CD4-positive, alpha-beta T cell treated with Interleukin-4 for 1 hour (primary cell): ENCODE measurements at regions not wholly inside any gene's neighbourhood (a gene's known extent, or its start where the extent isn't known, plus 50 kb on each side); places are given as distances from the start of the nearest gene placed in this dataset.

Experiments used
- DNase-seq, 2 donors: peaks; one replicate each; pipeline ENCODE4 v3.0.0-alpha.2; 2020 to 2022

DNA sequence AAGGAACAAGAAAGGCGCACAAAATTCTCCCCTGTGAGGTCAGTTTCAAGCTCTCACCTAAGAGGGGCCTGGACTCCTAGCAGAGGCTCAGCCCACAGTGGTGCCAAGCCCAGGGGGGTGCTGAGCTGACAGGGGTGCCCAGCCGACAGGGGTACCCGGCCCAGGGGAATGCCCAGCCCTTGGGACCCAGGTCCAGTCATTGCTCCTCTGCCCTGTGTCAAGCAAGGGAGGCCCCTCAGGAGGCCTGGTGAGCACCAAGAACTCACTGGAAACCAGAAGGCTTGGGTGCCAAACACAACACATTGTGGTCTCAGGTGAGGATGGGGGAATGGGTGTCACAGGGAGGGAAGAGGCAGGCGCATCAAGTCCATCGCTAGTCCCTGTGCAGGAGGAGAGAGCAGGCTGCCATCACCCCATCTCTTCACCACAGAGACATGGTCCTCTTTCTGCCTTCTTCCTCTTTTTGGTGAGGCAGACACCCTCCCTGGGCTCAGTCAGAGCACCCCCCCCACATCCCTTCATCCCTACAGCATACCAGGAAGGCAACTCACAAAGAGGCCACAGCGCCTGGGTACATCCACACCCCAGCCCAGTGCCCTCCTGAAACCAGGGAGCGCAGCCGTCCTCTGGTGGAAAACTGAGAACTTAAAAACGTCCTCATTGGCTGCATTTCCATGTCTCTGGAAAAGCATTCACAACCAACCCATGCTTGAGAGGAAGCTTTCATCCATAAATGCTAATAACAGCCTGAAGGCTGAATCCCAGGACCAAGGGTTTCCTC lies 111.3 kb downstream of the BANF2 start:
- no peak for DNase-seq

DNA sequence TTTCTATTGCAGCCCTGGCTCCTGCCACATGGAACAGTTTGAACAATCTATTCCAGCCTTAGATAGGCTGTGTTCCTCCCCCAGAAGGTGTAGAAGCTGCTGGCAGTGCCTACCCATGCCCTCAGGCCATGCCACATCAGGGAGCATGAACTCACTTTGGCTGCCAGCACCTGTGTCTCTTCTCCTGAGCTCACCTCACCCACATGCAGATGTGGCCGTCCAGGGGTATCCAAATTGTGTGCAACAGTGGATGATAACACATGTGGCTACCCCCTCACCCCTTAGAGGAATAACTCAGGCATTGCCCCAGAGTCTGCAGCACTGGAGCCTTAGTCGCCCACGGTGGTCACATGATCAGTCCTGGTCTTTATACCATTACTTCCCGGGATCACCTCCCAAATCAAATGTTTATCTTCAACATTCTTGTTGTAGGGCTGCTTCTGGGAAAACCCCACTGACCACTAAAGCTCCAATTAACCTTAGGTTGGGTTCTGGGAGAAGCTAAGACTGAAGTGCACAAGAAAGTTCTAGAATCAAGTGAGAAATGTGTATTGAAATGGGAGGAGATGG lies 110.4 kb downstream of the BANF2 start:
- no peak for DNase-seq

DNA sequence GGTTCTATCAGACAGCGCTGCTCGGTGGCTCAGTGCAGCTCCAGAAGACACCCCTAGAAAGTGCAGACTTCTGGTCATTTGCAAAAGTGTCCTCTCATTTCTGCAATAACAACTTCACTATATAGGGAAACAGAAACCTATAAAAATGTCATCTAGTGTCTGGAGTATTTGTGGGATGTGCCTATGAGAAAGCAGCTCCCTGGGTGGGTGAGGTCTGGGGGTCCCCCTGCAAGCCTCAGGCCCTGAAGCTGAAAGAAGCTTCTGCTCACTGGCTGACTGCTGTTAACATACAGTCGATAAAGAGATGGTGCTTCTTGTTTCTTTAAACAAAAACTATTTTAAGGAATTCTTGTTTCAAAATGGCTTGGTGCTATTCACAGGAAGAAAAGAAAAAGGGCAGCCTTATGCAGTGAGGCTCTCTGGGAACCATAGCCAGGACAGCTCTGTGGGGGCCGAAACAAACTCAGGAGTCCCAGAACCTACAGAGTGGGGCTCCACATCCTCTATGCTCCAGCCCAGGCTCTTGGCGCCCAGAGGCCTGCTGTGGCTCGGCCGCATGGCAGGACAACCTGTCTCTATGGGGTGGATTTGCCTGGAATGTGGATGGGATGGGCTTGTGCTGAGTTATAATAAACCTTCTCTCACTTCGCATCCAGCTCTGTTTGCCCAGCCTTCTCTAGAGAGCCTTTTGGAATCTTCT lies 109.7 kb downstream of the BANF2 start:
- DNase-seq, result no peak

DNA sequence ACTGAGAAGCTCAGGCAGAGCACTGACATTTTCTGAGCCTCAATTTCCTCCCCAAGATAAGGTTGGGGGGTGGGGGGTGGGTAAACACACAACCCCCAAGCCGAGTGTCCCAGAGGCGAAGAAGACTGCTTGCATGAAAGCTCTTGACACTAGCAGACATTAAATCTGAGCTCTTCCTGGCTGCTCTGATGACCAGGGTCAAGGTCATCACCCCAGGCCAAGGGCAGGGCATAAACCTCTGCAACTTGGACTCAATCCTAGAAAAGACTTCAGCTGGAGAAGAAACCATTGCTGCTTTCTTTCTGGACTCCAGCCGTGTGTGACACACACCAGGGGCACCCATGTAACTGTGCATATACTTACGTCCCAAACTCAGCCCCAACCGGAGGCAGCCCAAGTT lies 109.0 kb downstream of the BANF2 start:
- no peak for DNase-seq

DNA sequence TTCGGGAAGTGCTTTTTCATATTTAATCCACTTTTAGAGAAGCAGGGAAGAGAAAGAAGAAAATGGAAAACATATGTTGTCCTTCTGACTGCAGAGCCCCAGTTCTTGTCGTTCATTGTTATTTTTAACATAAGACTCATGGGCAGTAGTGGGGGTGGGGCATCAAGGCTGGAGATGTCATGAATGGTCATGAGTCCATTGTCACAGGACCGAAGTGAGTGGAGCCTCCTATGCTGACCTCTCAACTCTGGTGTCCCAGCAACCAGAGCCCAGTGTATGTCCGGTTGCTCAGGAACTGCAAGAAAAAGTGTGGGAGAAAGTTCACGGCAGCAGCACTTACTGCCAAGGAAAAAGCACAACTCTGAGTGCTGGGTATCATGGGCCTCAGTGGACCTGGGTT lies 108.6 kb downstream of the BANF2 start:
- no peak for DNase-seq

DNA sequence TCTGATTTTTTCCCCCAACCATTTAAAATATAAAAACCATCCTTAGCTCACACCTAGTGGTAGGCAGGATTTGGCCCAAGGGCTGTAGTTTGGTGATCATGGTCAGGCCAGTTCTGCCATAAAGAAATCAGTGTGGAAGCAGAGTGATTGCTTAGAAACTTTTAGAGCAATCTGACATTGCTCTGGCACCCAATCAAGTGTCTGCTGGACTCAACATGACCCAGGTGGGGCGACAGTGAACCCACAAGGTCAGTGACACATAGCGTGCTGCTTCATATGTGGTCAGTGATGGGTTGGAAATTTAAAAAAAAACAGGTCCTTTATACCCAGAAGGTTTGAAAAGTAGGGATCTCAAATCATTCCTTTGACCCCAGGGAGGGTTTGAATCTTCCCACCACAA lies 107.9 kb downstream of the BANF2 start:
- no peak for DNase-seq

DNA sequence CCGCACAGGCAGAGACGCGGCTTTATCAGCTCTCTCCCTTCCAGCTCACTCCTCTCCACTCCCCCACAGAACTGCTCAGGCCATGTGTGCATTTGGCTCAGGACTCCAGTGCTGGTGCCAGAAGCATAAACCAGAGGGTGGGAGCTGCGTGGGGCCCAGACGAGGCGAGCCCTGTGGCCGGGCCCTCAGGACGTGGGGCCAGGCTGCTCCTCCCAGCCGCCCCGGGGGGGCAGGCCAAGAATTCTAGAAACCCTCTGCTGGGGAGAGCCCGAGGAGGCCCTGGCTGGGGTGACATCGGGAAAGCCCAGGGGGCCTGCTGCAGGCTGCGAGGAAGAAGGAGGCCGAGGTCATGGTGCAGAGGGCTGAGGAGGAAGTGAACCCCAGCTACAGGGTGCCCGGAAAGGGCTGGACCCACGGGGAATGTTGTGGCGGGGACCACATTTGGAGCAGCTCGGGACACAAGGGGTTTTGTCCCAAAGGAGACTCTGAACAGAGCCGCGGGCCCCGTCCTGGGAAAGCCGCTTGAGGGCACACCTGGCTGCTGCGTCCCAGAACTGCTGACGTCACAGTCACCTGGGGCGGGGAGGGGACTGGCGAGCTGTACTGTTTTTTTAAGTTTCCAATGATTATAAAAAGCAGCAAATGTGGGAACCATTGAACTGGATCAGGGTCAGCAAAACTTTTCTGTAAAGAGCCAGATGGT lies 107.1 kb downstream of the BANF2 start:
- DNase-seq, result no peak

DNA sequence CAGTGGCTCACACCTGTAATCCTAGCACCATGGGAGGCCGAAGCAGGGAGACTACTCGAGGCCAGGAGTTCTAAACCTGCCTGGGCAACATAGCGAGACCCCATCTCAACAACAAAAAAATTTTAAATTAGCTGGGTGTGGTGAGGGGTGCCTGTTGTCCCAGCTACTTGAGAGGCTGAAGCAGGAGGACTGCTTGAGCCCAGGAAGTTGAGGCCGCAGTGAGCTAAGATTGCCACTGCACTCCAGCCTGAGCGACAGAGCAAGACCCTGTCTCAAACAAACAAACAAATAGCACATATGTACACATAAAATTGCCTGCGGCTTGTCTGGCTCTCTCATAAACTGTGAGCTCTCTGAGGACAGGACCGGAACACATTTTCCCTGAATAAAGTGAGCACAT lies 106.3 kb downstream of the BANF2 start:
- no peak for DNase-seq

DNA sequence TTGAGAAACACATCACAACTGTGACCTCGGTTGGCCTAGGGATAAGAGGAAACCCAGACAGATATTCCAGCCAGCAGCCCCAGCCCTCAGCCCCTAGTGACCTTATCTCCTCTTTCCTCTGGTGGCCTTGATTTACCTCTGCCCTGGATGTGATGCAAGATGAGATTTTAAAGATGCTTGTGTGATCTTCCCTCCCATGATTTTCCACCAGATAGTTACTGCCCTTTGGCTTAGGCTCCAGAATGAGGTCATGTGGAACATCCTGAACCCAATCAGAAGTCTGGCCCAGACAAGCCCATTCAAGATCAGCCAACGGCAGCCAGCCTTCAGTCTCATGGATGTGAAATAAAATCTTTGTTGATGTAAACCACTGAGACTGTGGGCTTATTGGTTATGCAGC lies 104.0 kb downstream of the BANF2 start:
- no peak for DNase-seq

DNA sequence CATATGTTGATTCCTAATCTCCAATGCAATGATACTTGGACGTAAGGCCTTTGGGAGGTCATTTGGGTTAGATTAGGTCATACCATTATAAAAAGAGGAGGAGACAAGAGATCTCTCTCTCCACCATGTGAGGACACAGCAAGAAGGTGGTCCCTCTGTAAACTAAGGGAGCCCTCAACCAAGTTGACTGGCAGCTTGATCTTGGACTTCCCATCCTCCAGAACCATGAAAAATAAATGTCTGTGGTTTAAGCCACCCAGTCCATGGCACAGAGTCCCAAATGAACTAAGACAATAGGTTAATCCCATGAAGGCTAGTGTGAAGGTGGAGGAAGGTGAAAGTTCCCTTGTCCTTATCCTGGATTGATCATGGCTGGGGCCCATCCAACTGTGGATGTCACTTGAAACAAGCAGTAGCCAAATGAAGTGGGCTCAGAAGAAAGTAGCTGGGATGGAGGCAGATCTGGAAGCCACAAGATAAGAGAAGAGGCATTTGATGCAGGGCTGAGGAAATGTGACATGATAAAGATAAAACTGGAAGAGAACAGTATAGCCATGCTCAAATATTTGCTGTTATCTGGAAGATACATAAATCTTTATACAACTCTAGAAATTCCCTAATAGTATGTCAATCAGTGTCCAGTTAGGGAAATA lies 99.9 kb downstream of the BANF2 start:
- no peak for DNase-seq

DNA sequence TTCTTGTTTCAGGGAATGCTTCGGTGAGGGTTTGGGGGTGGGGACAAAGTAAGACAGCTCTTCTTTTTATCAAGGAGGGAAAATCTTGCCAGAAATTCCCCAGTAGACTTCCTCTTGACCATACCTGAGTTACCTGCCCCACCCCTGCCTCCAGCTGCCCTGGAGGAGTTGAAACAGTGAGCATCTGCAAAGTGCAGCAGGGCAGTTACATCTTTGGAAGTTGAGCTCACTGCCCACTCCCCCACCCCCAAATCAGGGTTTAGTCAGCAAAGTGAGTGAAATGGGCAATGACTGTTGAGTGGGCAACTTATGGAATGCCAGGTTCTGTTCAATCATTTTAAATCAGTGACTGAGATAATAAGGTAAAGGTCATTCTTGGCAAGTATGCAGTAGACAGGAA lies 98.8 kb downstream of the BANF2 start:
- DNase-seq, result no peak

DNA sequence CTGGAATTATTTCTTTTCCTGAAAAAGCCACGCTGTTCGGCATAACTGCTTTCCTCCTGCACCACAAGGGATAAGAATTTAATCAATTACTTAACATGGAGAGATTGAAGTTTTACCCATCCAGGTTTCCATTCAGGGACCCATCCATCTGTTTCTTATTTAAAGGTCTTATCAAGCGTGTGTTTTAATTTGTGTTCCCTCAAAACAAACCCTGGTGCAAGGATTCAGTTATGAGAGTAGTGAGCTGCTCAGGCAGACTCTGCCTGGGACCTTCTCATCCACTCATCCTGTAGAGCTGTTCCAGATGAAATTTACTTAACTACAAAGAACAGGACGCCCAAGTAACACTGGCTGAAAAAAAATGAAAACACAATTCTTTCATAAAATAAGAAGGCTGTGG lies 97.8 kb downstream of the BANF2 start:
- no peak for DNase-seq

DNA sequence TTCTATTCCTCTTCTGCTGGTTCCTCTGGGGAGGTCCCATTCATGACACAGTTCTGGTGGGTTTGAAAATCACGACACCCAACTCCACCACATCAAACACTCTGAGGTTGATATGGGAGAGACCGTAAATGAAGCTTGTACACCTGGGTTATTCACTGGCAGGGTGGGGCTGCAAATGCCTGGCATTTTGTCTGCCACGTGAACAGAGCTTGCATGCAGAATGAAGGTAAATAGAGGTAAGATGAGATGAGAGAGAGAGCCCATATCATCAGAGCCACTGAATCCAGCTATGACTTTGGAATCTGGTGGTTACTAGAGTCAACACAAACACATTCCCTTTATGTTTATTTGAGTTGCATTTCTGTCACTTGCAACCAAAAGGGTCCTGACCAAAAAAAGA lies 97.4 kb downstream of the BANF2 start:
- no peak for DNase-seq

DNA sequence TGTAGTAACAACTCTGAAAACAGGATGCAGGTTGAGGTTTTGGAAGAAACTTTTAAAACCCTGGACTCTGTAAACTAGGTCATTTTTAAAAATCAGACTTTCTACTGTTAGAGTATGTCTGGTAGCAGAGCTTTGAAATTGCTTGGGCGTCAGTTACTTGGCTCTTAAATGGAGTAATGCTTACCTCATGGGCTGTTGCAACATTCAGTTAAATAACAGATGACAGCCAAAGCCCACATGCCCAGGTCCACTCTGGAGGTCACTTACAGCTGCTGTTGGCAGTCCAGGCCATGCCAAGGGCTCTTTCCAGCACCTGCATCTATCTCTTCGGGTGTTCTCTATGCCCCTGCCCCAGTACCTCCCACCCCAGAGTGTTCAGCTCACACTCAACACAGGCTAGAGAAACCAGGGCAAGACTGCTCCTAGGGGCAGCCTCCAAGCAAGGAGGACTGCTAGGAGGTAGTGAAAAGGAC lies 96.4 kb downstream of the BANF2 start:
- DNase-seq, result no peak

DNA sequence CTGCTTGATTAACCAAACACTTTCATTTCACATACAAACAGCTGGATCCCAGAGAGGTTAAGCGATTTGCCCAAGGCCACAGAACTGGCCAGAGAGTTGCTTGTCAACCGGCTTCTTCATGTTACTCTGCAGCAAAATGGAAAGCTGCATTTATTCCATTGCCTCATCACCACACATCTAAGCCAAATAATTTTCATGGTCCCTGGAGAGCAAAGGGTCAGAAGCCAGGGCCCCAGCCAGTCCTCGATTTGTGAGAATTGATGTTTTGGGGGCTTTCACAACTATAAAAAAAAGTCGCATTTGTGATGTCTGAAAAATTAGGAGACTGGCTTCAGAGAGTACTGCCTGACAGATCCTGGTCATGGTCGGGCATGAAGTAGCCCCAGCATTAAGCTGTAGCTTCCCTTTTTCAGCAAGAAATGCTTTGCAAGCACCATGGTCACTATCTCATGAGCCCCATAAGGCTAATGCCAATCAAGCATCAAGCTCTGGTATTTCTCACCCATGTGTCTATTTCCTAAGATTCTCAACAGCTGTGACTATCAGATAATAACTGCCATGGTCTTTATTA lies 95.8 kb downstream of the BANF2 start:
- DNase-seq, result no peak

DNA sequence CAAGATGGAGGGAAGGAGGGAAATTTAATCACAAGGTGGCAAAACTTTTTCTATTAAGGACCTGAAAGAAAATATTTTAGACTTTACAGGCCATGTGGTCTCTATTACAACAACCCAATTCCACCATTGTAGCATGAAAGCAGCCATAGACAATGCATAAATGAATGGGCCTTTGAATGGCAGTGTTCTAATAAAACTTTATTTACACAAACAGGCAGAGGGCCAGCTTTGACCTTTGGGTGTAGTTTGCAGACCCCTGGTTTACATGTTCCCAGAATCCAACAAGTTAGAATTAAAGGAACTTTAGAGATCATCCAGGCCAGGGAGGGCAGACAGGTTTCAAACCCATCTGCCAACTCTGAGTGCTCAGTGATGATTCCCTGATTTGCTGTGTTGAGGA lies 95.2 kb downstream of the BANF2 start:
- no peak for DNase-seq

DNA sequence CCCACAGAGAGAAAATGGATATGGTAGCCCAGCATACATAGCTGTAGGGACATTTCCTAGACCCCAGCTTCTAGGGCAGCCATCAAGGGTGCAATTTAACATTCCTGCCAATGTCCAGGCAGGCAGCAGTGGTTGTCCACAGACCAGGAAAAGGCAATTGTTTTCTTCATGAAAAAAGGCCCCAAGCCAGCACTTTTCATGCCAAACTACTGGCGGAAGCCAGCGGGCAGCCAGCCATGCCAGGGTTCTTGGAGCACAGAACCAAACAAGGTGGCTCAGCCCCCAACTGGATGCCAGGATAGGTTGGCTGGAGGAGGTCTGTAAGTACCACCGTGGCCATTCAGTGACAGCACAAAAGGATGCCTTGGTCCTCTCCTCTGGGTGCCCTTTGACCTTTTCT lies 94.6 kb downstream of the BANF2 start:
- DNase-seq, result no peak

DNA sequence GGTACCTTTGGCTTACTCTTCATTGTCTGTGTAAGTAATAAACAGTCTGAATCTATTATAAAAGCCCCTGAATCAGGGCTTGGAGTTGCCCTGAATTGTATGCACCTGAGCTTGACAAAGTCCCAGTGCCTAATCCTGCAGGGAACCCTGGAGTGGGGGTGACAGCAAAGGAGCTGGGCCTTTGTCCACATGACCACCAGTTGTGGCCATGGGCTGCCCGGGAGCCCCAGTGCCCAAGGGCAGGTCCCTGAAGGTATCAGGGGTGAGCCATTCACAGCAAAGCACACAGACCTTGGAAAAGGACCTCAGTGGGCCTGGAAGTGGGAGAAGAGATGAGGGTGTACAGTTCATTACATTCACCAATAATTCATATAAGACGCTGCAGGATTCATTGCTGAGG lies 94.2 kb downstream of the BANF2 start:
- DNase-seq, result no peak

DNA sequence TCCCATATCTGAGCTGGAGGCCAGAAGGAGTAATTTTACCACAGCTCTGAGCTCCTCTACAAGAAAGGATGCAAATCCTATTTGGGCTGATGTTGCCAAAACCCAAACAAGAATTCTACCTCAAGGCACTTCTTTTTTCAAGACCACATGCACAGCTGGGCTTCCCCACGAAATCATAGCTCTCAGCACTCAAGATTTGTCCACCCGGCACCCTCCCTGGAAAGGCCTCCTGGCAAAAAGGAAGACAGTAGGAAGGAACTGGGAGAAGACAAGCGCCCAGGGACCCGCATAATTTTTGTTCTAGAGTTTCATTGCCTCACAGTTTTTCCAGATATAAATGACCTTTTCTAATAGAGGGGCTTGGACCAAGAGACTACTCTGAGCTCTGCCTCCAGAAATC lies 90.5 kb downstream of the BANF2 start:
- DNase-seq, result no peak

DNA sequence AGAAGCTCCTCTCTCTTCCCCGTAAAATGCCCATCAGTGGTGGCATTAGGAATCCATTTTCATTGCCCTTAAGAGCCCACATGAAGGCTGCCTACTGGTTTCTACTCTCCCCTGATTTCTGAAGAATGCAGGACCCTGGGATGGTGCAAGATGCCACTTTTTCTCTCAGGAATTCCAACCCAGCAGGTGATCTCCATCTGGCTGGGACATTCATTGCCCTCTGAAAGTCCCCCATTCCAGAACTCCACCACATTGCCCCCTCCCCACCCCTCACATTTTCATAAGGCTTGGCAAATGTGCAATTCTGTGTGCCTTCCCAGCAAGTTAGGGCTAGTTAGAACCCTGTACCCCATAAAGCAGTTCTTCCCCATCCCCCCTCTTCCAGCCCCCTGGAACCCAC lies 88.0 kb downstream of the BANF2 start:
- no peak for DNase-seq

DNA sequence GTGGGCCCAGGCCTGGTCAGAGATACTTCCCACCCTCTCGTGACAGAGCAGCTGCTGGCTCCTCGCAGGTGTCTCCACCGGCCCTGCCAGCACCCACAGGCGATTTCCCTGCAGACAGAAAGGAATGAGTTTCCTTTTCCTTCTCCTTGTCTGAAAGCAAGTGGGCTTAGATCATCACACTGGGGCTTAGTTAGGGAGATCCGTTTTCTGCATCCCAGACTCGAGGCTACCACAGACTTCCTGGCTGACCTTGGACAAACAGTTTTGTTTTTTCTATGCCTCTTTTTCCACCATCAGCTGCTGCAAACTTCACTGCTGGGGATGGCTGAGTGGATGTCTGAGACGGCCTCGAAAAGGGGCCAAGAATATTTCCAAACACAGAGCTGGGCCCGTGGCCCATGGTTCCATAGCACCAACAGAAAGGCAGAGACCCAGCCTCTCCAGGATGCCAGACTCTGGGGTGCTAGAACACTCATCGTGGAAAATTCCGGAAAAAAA lies 86.5 kb downstream of the BANF2 start:
- DNase-seq, result no peak
